GM12865 (cell line): ENCODE measurements at regions not wholly inside any gene's neighbourhood (a gene's known extent, or its start where the extent isn't known, plus 50 kb on each side); places are given as distances from the start of the nearest gene placed in this dataset.

Experiments used
- DNase-seq: peaks from one replicate; pipeline ENCODE4 v3.0.0; 2010; ENCODE audit warnings: low read depth
- H3K4me3 ChIP-seq: 2 replicates; pipeline ENCODE4 v1.5.1; 2011; ENCODE audit warnings: mild to moderate bottlenecking, low read depth, low read length, control low read depth
- CTCF ChIP-seq: IDR thresholded peaks from 2 replicates; pipeline ENCODE4 v1.5.1; 2011; ENCODE audit warnings: low read length, control low read depth, low read depth, inconsistent platforms; ENCODE audit not compliant: insufficient read depth; ENCODE audit errors: missing control alignments

- TF ChIP-seq CTCF: no peak
- no peak overlapping the region for H3K4me3 ChIP-seq
- no peak for DNase-seq
Observed at GRCh38 chrX:26387906-26388305, 171.9 kb downstream of the MAGEB5 start.

GRCh38 chrX:26376037-26376708, 160.2 kb downstream of the MAGEB5 start:
- DNase-seq: no peak
- no peak overlapping the region for H3K4me3 ChIP-seq
- no peak for TF ChIP-seq CTCF

- no peak for TF ChIP-seq CTCF
- no peak overlapping the region for H3K4me3 ChIP-seq
- DNase-seq: no peak
Observed at GRCh38 chrX:26375346-26375745, 159.4 kb downstream of the MAGEB5 start.

DNA sequence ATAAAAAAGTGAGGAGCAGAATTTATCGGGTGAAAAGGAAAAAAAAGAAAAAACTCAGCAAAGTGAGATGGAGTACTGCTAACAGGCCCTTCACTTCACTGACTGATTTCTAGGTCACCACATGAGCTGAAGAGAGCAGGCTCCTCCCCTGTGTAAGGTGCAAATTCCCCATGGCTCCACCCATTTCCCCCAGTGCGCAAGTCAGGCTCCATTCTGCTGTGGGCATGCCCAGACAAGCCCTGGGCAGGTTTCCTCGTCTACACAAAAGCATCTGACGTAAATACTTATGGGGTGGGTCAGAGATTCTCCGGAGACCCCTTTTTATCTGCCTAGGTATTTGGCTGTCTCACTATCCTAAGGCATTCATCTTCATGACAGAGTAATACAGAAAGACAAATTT, 157.9 kb downstream of the MAGEB5 start:
- no peak for DNase-seq
- no peak for TF ChIP-seq CTCF
- no peak overlapping the region for H3K4me3 ChIP-seq

DNA sequence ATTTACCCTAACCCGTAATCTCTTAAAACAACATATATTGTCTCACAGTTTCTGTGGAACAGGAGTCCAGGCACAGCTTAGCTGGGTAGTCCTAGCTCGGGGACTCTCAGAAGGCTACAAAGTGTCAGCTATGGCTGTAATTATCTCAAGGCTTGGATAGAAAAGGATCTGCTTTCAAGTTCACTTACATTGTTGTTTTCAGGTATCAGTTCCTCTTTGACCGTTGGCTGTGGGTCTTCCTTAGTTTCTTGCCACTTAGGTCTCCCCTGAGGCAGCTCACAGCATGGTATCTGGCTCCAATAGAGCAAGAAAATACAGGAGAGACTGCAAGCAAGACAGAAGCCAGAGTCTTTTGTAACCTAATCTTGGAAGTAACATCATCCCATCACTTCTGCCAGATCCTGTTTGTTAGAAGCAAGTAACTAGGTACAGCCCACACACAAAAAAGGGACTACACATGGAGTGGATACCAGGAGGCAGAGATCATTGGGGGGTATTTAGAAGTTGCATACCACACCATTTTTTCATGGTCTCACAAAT, 137.0 kb downstream of the MAGEB5 start:
- DNase-seq: no peak
- H3K4me3 ChIP-seq: no peak overlapping the region
- TF ChIP-seq CTCF: no peak

DNA sequence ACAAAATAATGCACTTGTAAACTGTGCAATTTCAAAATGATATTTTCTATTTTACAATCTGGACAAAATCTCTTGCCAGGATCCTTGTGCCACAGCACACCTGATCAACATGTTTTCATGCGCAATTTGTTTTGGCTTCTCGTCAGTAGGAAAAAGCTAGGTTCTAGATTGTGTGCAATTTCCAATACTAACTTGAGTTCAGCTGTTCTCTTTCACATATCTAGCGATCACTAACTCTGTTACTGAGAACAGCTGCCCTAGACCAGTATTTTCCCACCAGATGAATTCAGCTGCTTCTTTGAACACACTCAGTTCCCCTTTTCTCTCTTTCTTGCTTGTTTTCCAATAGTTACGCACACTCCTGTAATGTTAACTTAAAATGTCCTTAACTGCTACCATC, 131.2 kb downstream of the MAGEB5 start:
- DNase-seq: no peak
- no peak overlapping the region for H3K4me3 ChIP-seq
- no peak for TF ChIP-seq CTCF

DNA sequence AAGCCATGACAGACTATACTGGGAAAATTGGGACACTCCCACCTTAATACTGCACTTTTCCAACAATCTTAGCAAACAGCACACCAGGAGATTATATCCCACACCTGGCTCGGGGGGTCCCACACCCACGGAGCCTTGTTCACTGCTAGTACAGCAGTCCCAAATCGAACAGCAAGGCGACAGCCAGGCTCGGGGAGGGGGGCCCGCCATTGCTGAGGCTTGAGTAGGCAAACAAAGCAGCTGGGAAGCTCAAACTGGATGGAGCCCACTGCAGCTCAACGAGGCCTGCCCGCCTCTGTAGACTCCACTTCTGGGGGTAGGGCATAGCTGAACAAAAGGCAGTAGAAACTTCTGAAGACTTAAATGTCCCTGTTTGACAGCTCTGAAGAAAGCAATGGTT, 118.3 kb downstream of the MAGEB5 start:
- no peak overlapping the region for H3K4me3 ChIP-seq
- TF ChIP-seq CTCF: no peak
- DNase-seq: no peak
